H9 (cell line): ENCODE measurements at regions not wholly inside any gene's neighbourhood (a gene's known extent, or its start where the extent isn't known, plus 50 kb on each side); places are given as distances from the start of the nearest gene placed in this dataset.

Experiments
- DNase-seq: peaks from one replicate; pipeline ENCODE4 v3.0.0-alpha.2; 2017
- H2AFZ ChIP-seq: one replicate; pipeline ENCODE4 v1.6.1; 2013; ENCODE audit warnings: mild to moderate bottlenecking, low read length, control low read depth, moderate library complexity
- H2AK5ac ChIP-seq: 2 replicates; pipeline ENCODE4 v1.6.1; 2013; ENCODE audit warnings: low read length, control low read depth, mixed read lengths; ENCODE audit not compliant: insufficient read length
- H2BK120ac ChIP-seq: one replicate; pipeline ENCODE4 v1.6.1; 2013; ENCODE audit warnings: low read depth, mild to moderate bottlenecking, low read length, control low read depth, inconsistent platforms; ENCODE audit not compliant: poor library complexity, severe bottlenecking
- H2BK12ac ChIP-seq: 2 replicates; pipeline ENCODE4 v1.6.1; 2013; ENCODE audit warnings: low read length, control low read depth, mixed read lengths, low read depth; ENCODE audit not compliant: insufficient read length
- H2BK15ac ChIP-seq: 2 replicates; pipeline ENCODE4 v1.6.1; 2013; ENCODE audit warnings: low read depth, low read length, control low read depth
- H2BK20ac ChIP-seq: one replicate; pipeline ENCODE4 v1.6.1; 2013; ENCODE audit warnings: low read depth, mild to moderate bottlenecking, low read length, control low read depth, inconsistent platforms; ENCODE audit not compliant: poor library complexity, severe bottlenecking
- H2BK5ac ChIP-seq: 2 replicates; pipeline ENCODE4 v1.6.1; 2013; ENCODE audit warnings: low read length, control low read depth, mixed read lengths; ENCODE audit not compliant: insufficient read length
- H3K14ac ChIP-seq: 2 replicates; pipeline ENCODE4 v1.6.1; 2013; ENCODE audit warnings: low read length, control low read depth; ENCODE audit not compliant: insufficient read depth
- H3K18ac ChIP-seq: 2 replicates; pipeline ENCODE4 v1.6.1; 2013; ENCODE audit warnings: low read depth, mild to moderate bottlenecking, mixed read lengths, low read length, control low read depth; ENCODE audit not compliant: insufficient read length
- H3K23ac ChIP-seq: 2 replicates; pipeline ENCODE4 v1.6.1; 2013; ENCODE audit warnings: low read length, control low read depth, mixed read lengths, low read depth; ENCODE audit not compliant: insufficient read length
- H3K23me2 ChIP-seq: 2 replicates; pipeline ENCODE4 v1.6.1; 2013; ENCODE audit warnings: low read depth, mild to moderate bottlenecking, mixed read lengths, low read length, control low read depth; ENCODE audit not compliant: insufficient read length, poor library complexity, severe bottlenecking
- H3K27ac ChIP-seq: 2 replicates; pipeline ENCODE4 v1.5.1; 2013; ENCODE audit warnings: low read length, control low read depth, mixed read lengths, low read depth; ENCODE audit not compliant: insufficient read length
- H3K27me3 ChIP-seq: 2 replicates; pipeline ENCODE4 v1.6.1; 2013; ENCODE audit warnings: low read length, control low read depth, inconsistent platforms; ENCODE audit not compliant: insufficient read depth
- H3K4ac ChIP-seq: 2 replicates; pipeline ENCODE4 v1.6.1; 2013; ENCODE audit warnings: low read depth, mild to moderate bottlenecking, control low read depth, inconsistent platforms, low read length, moderate library complexity
- H3K4me1 ChIP-seq: 2 replicates; pipeline ENCODE4 v1.6.1; 2013; ENCODE audit warnings: low read length, control low read depth, inconsistent platforms; ENCODE audit not compliant: insufficient read depth
- H3K4me2 ChIP-seq: 2 replicates; pipeline ENCODE4 v1.6.1; 2013; ENCODE audit warnings: low read length, control low read depth, mixed read lengths; ENCODE audit not compliant: insufficient read length, insufficient read depth
- H3K56ac ChIP-seq: 2 replicates; pipeline ENCODE4 v1.6.1; 2013; ENCODE audit warnings: low read depth, mild to moderate bottlenecking, mixed read lengths, low read length, control low read depth; ENCODE audit not compliant: insufficient read length
- H3K79me1 ChIP-seq: 2 replicates; pipeline ENCODE4 v1.6.1; 2013; ENCODE audit warnings: low read depth, mild to moderate bottlenecking, moderate library complexity, low read length, control low read depth, inconsistent platforms; ENCODE audit not compliant: insufficient read depth, poor library complexity, severe bottlenecking
- H3K79me2 ChIP-seq: 2 replicates; pipeline ENCODE4 v1.6.1; 2013; ENCODE audit warnings: low read length, control low read depth, inconsistent platforms; ENCODE audit not compliant: insufficient read depth
- H3K9ac ChIP-seq: 2 replicates; pipeline ENCODE4 v1.6.1; 2013; ENCODE audit warnings: low read length, control low read depth, mixed read lengths; ENCODE audit not compliant: insufficient read length; ENCODE audit errors: extremely low read depth
- H3K9me3 ChIP-seq: one replicate; pipeline ENCODE4 v1.6.1; 2013; ENCODE audit warnings: low read depth, low read length, inconsistent platforms; ENCODE audit not compliant: control insufficient read depth
- H3T11ph ChIP-seq: one replicate; pipeline ENCODE4 v1.6.1; 2013; ENCODE audit warnings: mild to moderate bottlenecking, low read length, control low read depth, inconsistent platforms
- H4K20me1 ChIP-seq: one replicate; pipeline ENCODE4 v1.6.1; 2013; ENCODE audit not compliant: control insufficient read depth, insufficient read length, insufficient read depth
- H4K5ac ChIP-seq: 2 replicates; pipeline ENCODE4 v1.6.1; 2013; ENCODE audit warnings: low read depth, mild to moderate bottlenecking, mixed read lengths, low read length, control low read depth; ENCODE audit not compliant: insufficient read length
- H4K8ac ChIP-seq: replicated peaks from 2 replicates; pipeline ENCODE4 v1.6.1; 2013; ENCODE audit warnings: low read length, control low read depth, mixed read lengths, low read depth; ENCODE audit not compliant: insufficient read length
- H4K91ac ChIP-seq: 2 replicates; pipeline ENCODE4 v1.6.1; 2013; ENCODE audit warnings: low read depth, mild to moderate bottlenecking, moderate library complexity, mixed read lengths, low read length, control low read depth; ENCODE audit not compliant: insufficient read length
- H3K27ac Mint-ChIP-seq, 3 experiments: 2 replicates in 2 of 3; 3 replicates in 1 of 3; pipeline ENCODE4 v1.8.0; 2020 to 2021; ENCODE audit warnings: mixed read lengths in 3 of 3, mild to moderate bottlenecking in 1 of 3, moderate library complexity in 1 of 3
- H3K27me3 Mint-ChIP-seq: 2 replicates; pipeline ENCODE4 v1.8.0; 2021; ENCODE audit warnings: low read depth, mild to moderate bottlenecking, moderate library complexity, mixed read lengths
- H3K36me3 Mint-ChIP-seq, 3 experiments: 2 replicates in 2 of 3; 3 replicates in 1 of 3; pipeline ENCODE4 v1.8.0; 2020 to 2021; ENCODE audit warnings: low read depth in 3 of 3, mixed read lengths in 3 of 3; ENCODE audit not compliant: insufficient read depth in 1 of 3
- H3K4me1 Mint-ChIP-seq, 2 experiments: 2 replicates each; pipeline ENCODE4 v1.8.0; 2020; ENCODE audit warnings: mixed read lengths in 2 of 2
- H3K4me3 Mint-ChIP-seq, 2 experiments: 2 replicates in 1 of 2; 3 replicates in 1 of 2; pipeline ENCODE4 v1.8.0; 2020 to 2021; ENCODE audit warnings: mild to moderate bottlenecking in 2 of 2, mixed read lengths in 2 of 2, moderate library complexity in 1 of 2
- H3K9me3 Mint-ChIP-seq, 2 experiments: 2 replicates in 1 of 2; 3 replicates in 1 of 2; pipeline ENCODE4 v1.8.0; 2020; ENCODE audit warnings: mild to moderate bottlenecking in 2 of 2, mixed read lengths in 2 of 2, moderate library complexity in 1 of 2
- TF ChIP-seq, protein P1 (sequence below): fragments of 200-600 bp; sonication (generic); conservative IDR thresholded peaks from 3 replicates; pipeline ENCODE4 v1.8.0; 2021; ENCODE audit warnings: antibody characterized with exemption, mild to moderate bottlenecking

DNA sequence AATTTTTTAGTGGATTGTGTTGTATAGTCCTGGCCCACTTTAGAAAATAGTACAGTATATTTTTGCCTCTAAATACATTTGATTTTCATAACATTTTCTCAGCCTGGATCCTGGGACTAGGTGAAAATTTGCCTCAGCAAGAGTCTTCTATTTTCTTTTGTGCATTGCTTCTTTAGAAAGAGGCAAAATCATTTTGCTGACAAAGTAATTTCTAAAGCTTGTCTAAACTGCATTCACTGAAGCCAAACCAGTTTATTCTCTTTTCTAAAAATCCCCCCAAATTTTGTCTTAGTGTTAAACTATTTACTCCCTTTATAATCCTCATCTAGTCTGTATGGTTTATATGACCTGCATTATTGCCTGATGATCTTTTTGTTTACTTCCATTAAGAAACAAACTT lies 326.3 kb downstream of the C4orf33 start:
- Histone ChIP-seq H2BK15ac (no peak overlapping the region), H3K4ac (no peak overlapping the region), H2BK120ac (no peak overlapping the region), H3K9ac (no peak overlapping the region), H4K5ac (no peak overlapping the region), H2BK5ac (no peak overlapping the region), H4K20me1 (no peaks in the 10 kb centered on the region), H3K27ac (no peak overlapping the region), H3K27me3 (no peaks in the 10 kb centered on the region), H3K79me2 (no peaks in the 10 kb centered on the region; the same call in 1 of the 2 replicates), H3K56ac (no peak overlapping the region), H2AFZ (no peak overlapping the region), H3K79me1 (no peaks in the 10 kb centered on the region), H3K4me2 (no peak overlapping the region), H3K9me3 (no peaks in the 10 kb centered on the region), H2BK12ac (no peak overlapping the region), H3K18ac (no peak overlapping the region), H3K4me1 (no peaks in the 10 kb centered on the region), H3K23me2 (no peaks in the 10 kb centered on the region), H3T11ph (no peak overlapping the region), H2AK5ac (no peak overlapping the region), H3K23ac (no peak overlapping the region), H2BK20ac (no peak overlapping the region), H3K14ac (no peak overlapping the region), H4K91ac (no peak overlapping the region), H4K8ac (no peak overlapping the region)
- no peak for DNase-seq
- TF ChIP-seq, protein P1, sequence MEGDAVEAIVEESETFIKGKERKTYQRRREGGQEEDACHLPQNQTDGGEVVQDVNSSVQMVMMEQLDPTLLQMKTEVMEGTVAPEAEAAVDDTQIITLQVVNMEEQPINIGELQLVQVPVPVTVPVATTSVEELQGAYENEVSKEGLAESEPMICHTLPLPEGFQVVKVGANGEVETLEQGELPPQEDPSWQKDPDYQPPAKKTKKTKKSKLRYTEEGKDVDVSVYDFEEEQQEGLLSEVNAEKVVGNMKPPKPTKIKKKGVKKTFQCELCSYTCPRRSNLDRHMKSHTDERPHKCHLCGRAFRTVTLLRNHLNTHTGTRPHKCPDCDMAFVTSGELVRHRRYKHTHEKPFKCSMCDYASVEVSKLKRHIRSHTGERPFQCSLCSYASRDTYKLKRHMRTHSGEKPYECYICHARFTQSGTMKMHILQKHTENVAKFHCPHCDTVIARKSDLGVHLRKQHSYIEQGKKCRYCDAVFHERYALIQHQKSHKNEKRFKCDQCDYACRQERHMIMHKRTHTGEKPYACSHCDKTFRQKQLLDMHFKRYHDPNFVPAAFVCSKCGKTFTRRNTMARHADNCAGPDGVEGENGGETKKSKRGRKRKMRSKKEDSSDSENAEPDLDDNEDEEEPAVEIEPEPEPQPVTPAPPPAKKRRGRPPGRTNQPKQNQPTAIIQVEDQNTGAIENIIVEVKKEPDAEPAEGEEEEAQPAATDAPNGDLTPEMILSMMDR = no peak
- no peak overlapping the region for H3K27ac Mint-ChIP-seq
- no peaks in the 10 kb centered on the region for H3K27me3 Mint-ChIP-seq
- no peaks in the 10 kb centered on the region for H3K9me3 Mint-ChIP-seq
- no peaks in the 10 kb centered on the region for H3K36me3 Mint-ChIP-seq
- H3K4me1 Mint-ChIP-seq = no peaks in the 10 kb centered on the region
- no peak overlapping the region for H3K4me3 Mint-ChIP-seq
